Sigmoid colon (tissue), 6 donors: ENCODE measurements at regions not wholly inside any gene's neighbourhood (a gene's known extent, or its start where the extent isn't known, plus 50 kb on each side); places are given as distances from the start of the nearest gene placed in this dataset.

Experiments used
- DNase-seq: peaks from one replicate; pipeline ENCODE4 v3.0.0-alpha.2; 2019
- H3K27ac ChIP-seq, 4 donors: fragments of 200-600 bp; sonication (generic); one replicate each; pipeline ENCODE4 v1.5.1; 2016 to 2019; ENCODE audit warnings: mild to moderate bottlenecking in 1 of 4
- H3K27me3 ChIP-seq, 3 donors: fragments of 200-600 bp; sonication (generic); one replicate each; pipeline ENCODE4 v1.5.1; 2019; ENCODE audit warnings: mild to moderate bottlenecking in 1 of 3
- H3K36me3 ChIP-seq, 4 donors: fragments of 200-600 bp; sonication (generic); one replicate each; pipeline ENCODE4 v1.5.1; 2016 to 2019
- H3K4me1 ChIP-seq, 4 donors: fragments of 200-600 bp; sonication (generic); one replicate each; pipeline ENCODE4 v1.5.1; 2017 to 2019
- H3K4me3 ChIP-seq, 4 donors: fragments of 200-600 bp; sonication (generic); one replicate each; pipeline ENCODE4 v1.5.1; 2017 to 2019; ENCODE audit warnings: mild to moderate bottlenecking in 2 of 4, moderate library complexity in 1 of 4
- H3K9me3 ChIP-seq, 4 donors: fragments of 200-600 bp in 3 of 4; sonication (generic) in 3 of 4; one replicate each; pipeline versions ENCODE4 v1.5.1 to v1.6.1; 2013 to 2019
- CTCF ChIP-seq, 4 experiments: fragments of 450-650 bp in 3 of 4; fragments of 200-600 bp in 1 of 4; IDR thresholded peaks; one replicate each; pipeline ENCODE4 v1.5.1; 2016 to 2019; ENCODE audit warnings: antibody characterized with exemption in 4 of 4, mild to moderate bottlenecking in 3 of 4, moderate library complexity in 2 of 4
- EP300 ChIP-seq, 4 donors: sonication (generic); formaldehyde crosslinking; IDR thresholded peaks; one replicate each; pipeline ENCODE4 v1.6.1; 2017; ENCODE audit warnings: antibody characterized with exemption in 4 of 4
- POLR2A ChIP-seq, 2 donors: fragments of 450-650 bp; IDR thresholded peaks; one replicate each; pipeline ENCODE4 v1.6.1; 2016; ENCODE audit warnings: antibody characterized with exemption in 2 of 2, mild to moderate bottlenecking in 2 of 2, moderate library complexity in 2 of 2
- POLR2AphosphoS5 ChIP-seq, 4 donors: sonication (generic); formaldehyde crosslinking; IDR thresholded peaks; one replicate each; pipeline ENCODE4 v1.6.1; 2017; ENCODE audit warnings: antibody characterized with exemption in 4 of 4
- WGBS, 2 donors: extraction: QIAGEN DNeasy Blood & Tissue Kit; methylation state at CpG; one replicate each; pipeline ENCODE4 v1.1.7; 2013; 5-methylcytosine and 5-hydroxymethylcytosine counted together
- intact Hi-C: fragments of 100-400 bp; cut with DNase I; formaldehyde crosslinking; loops from one replicate; pipeline ENCODE4 v1.15.1; 2023
- donor health status: healthy with polysubstance abuse.
- donor health status: healthy.

GRCh38 chr20:20834008-20834407 is 121.6 kb upstream of the RALGAPA2 start:
- no peak overlapping the region for H3K4me3 ChIP-seq
- no peaks in the 10 kb centered on the region for H3K9me3 ChIP-seq
- no peak for DNase-seq
- no peak overlapping the region for H3K27ac ChIP-seq
- H3K27me3 ChIP-seq, result peaks cover 0 to 26% (median 11%) of the 10 kb centered on the region in 3 donors
- 90 to 93% methylated on average over 1 of the region's 1 CpG for WGBS, 2 donors
- peaks cover 0 to 5% (median 0%) of the 10 kb centered on the region in 4 donors for H3K4me1 ChIP-seq
- no peak for TF ChIP-seq EP300 (IDR thresholded peaks at IDR 0.05)
- TF ChIP-seq POLR2A (IDR thresholded peaks at IDR 0.05), result no peak
- TF ChIP-seq POLR2AphosphoS5 (IDR thresholded peaks at IDR 0.05), result no peak
- no peaks in the 10 kb centered on the region for H3K36me3 ChIP-seq
- intact Hi-C loops, result no loop called here

GRCh38 chr20:20832715-20833114 is 120.3 kb upstream of the RALGAPA2 start:
- Histone ChIP-seq H3K27me3 (peaks cover 0 to 18% (median 7%) of the 10 kb centered on the region in 3 donors), H3K9me3 (no peaks in the 10 kb centered on the region), H3K4me1 (peaks cover 0 to 3% (median 0%) of the 10 kb centered on the region in 4 donors), H3K27ac (no peak overlapping the region), H3K4me3 (no peak overlapping the region), H3K36me3 (no peaks in the 10 kb centered on the region)
- no peak for TF ChIP-seq POLR2A (IDR thresholded peaks at IDR 0.05)
- TF ChIP-seq POLR2AphosphoS5 (IDR thresholded peaks at IDR 0.05), result no peak
- TF ChIP-seq CTCF (IDR thresholded peaks at IDR 0.05), result no peak
- TF ChIP-seq EP300 (IDR thresholded peaks at IDR 0.05), result no peak
- no peak for DNase-seq
- intact Hi-C loops, result no loop called here
- 14 to 37% methylated on average over 1 of the region's 1 CpG for WGBS, 2 donors

- intact Hi-C loops, result no loop called here
- no peak for DNase-seq
- 87 to 92% methylated on average over 6 of the region's 6 CpGs for WGBS, 2 donors
- H3K27me3 ChIP-seq, result peaks cover 0 to 15% (median 0%) of the 10 kb centered on the region in 3 donors
- H3K4me1 ChIP-seq, result no peaks in the 10 kb centered on the region
- H3K27ac ChIP-seq, result no peak overlapping the region
- no peaks in the 10 kb centered on the region for H3K36me3 ChIP-seq
- H3K9me3 ChIP-seq, result no peaks in the 10 kb centered on the region
- H3K4me3 ChIP-seq, result no peak overlapping the region
- TF ChIP-seq POLR2A (IDR thresholded peaks at IDR 0.05) (no peak), POLR2AphosphoS5 (IDR thresholded peaks at IDR 0.05) (no peak), EP300 (IDR thresholded peaks at IDR 0.05) (no peak), CTCF (IDR thresholded peaks at IDR 0.05) (no peak)
These were observed 119.3 kb upstream of the RALGAPA2 start for GRCh38 chr20:20831794-20832193.

- H3K27me3 ChIP-seq, result peaks cover 0 to 25% (median 0%) of the 10 kb centered on the region in 3 donors
- H3K9me3 ChIP-seq, result no peaks in the 10 kb centered on the region
- no peak overlapping the region for H3K27ac ChIP-seq
- DNase-seq, result no peak
- WGBS, 2 donors, result 90 to 93% methylated on average over 2 of the region's 2 CpGs
- no peak overlapping the region for H3K4me3 ChIP-seq
- TF ChIP-seq EP300 (IDR thresholded peaks at IDR 0.05) (no peak), CTCF (IDR thresholded peaks at IDR 0.05) (no peak), POLR2AphosphoS5 (IDR thresholded peaks at IDR 0.05) (no peak), POLR2A (IDR thresholded peaks at IDR 0.05) (no peak)
- intact Hi-C loops, result no loop called here
- no peaks in the 10 kb centered on the region for H3K4me1 ChIP-seq
- H3K36me3 ChIP-seq, result no peaks in the 10 kb centered on the region
These were observed 117.2 kb upstream of the RALGAPA2 start for GRCh38 chr20:20829681-20830080.

GRCh38 chr20:20827992-20828597 is 115.7 kb upstream of the RALGAPA2 start:
- intact Hi-C loops, result no loop called here
- no peak for TF ChIP-seq CTCF (IDR thresholded peaks at IDR 0.05)
- no peak for TF ChIP-seq POLR2AphosphoS5 (IDR thresholded peaks at IDR 0.05)
- no peak for TF ChIP-seq EP300 (IDR thresholded peaks at IDR 0.05)
- TF ChIP-seq POLR2A (IDR thresholded peaks at IDR 0.05), result no peak
- Histone ChIP-seq H3K27ac (no peak overlapping the region), H3K4me1 (no peaks in the 10 kb centered on the region), H3K4me3 (no peak overlapping the region), H3K9me3 (no peaks in the 10 kb centered on the region), H3K27me3 (peaks cover 0 to 35% (median 0%) of the 10 kb centered on the region in 3 donors), H3K36me3 (no peaks in the 10 kb centered on the region)
- DNase-seq, result no peak
- 70 to 81% methylated on average over 4 of the region's 4 CpGs for WGBS, 2 donors
